Esophagus squamous epithelium (tissue), 4 donors: ENCODE measurements at regions not wholly inside any gene's neighbourhood (a gene's known extent, or its start where the extent isn't known, plus 50 kb on each side); places are given as distances from the start of the nearest gene placed in this dataset.

Experiments
- POLR2A ChIP-seq, 4 donors: fragments of 450-650 bp; IDR thresholded peaks; one replicate each; pipeline ENCODE4 v1.6.1; 2017; ENCODE audit warnings: antibody characterized with exemption in 4 of 4, mild to moderate bottlenecking in 4 of 4, moderate library complexity in 3 of 4
- TF ChIP-seq, protein P1 (sequence below), 6 experiments: fragments of 450-650 bp in 4 of 6; fragments of 200-600 bp in 2 of 6; sonication (generic) in 2 of 6; IDR thresholded peaks; one replicate each; pipeline ENCODE4 v1.5.1; 2016 to 2019; ENCODE audit warnings: antibody characterized with exemption in 6 of 6, mild to moderate bottlenecking in 4 of 6, moderate library complexity in 4 of 6

DNA sequence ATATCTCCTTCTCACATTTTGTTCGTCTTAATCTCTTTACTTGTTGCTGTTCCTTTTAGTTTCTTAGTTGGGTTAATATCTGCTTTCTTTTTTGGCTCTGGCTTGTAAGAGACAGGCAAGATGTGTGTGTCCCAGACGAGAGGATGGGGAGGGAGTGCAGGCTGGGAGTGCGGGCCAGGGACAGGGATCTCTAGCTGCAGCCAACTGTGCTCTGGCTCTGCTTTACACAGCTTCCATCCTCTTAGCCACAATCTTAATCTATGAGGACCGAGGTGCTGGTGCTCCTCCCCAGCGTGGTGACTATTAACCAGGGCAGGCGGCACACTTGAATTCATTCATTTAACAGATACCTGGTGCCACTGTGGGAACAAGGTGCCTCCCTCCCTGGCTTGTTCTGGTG, 70.9 kb upstream of the WASF3 start:
- TF ChIP-seq POLR2A (IDR thresholded peaks at IDR 0.05), result no peak
- TF ChIP-seq, protein P1, sequence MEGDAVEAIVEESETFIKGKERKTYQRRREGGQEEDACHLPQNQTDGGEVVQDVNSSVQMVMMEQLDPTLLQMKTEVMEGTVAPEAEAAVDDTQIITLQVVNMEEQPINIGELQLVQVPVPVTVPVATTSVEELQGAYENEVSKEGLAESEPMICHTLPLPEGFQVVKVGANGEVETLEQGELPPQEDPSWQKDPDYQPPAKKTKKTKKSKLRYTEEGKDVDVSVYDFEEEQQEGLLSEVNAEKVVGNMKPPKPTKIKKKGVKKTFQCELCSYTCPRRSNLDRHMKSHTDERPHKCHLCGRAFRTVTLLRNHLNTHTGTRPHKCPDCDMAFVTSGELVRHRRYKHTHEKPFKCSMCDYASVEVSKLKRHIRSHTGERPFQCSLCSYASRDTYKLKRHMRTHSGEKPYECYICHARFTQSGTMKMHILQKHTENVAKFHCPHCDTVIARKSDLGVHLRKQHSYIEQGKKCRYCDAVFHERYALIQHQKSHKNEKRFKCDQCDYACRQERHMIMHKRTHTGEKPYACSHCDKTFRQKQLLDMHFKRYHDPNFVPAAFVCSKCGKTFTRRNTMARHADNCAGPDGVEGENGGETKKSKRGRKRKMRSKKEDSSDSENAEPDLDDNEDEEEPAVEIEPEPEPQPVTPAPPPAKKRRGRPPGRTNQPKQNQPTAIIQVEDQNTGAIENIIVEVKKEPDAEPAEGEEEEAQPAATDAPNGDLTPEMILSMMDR (IDR thresholded peaks at IDR 0.05), result no peak
